ENCODE measurements at regions not wholly inside any gene's neighbourhood (a gene's known extent, or its start where the extent isn't known, plus 50 kb on each side); places are given as distances from the start of the nearest gene placed in this dataset.

DNA sequence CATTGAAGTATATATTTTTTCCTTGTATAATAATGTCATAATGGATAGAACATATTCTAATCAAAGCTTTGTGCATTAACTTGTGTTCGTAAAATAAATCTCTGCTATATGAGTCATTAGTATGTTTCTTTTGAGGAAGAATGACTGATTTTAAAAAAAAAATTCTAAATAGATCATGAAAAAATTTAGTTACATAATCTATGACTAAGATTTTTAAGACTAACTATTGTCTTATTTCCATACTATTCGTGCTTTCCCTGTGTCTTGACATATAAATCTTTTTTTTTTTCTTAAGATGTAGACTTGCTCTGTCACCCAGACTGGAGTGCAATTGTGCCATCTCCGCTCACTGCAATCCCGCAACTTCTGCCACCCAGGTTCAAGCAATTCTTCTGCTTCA, 226.1 kb downstream of the DSEL start:
- TF ChIP-seq CTCF (IDR thresholded peaks at IDR 0.05; ENCODE audit: low read depth, low read length, missing control alignments) = no peak
- no peak for DNase-seq (ENCODE audit: extremely low read depth, low read depth)

DNA sequence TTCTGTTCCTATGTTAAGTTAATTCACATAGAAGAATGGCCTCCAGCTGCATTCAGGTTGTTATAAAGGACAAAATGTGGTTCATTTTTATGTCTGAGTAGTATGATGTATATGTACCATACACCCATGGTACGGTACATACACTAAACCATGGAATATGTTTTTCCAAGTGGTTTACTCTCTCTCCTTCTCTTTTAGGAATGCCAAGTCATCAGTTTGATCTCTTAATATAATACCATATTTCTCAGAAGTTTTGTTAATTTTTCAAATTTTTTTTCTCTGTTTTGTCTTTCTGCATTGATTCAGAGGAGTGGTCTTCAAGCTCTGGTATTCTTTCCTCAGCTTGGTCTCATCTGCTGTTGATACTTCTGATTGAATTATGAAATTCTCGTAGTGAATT, 230.9 kb downstream of the DSEL start:
- H3K4me3 ChIP-seq (replicated peaks; ENCODE audit: low read depth, low read length) = no peak overlapping the region
- no peak for TF ChIP-seq CTCF (IDR thresholded peaks at IDR 0.05; ENCODE audit: low read depth, low read length, missing control alignments)
- no peak for DNase-seq (ENCODE audit: extremely low read depth, low read depth)

More for the DNA sequence above, 226.1 kb downstream of the DSEL start:
- H3K4me3 ChIP-seq (replicated peaks; ENCODE audit: low read depth, low read length) = no peak overlapping the region

DNA sequence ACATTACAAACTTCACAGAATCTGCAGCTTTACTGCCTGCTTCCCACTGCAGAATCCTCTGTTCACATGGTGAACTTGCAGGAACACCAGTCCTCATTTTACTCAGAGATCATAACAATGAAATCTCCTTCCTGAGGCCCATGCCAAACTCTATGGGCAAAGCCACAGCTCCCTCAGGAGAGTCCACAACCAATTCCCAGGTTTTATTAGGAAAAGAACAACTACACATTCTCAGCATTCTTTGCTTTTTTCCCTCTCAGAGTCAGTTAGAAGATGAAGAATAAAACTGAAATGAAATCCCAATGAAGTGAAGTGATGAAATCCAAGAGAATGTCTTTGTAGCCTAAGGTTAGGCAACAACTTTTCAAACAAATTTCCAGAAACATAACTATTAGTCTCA, 233.7 kb downstream of the DSEL start:
- H3K4me3 ChIP-seq (replicated peaks; ENCODE audit: low read depth, low read length) = no peak overlapping the region
- DNase-seq (ENCODE audit: extremely low read depth, low read depth) = no peak
- no peak for TF ChIP-seq CTCF (IDR thresholded peaks at IDR 0.05; ENCODE audit: low read depth, low read length, missing control alignments)

DNA sequence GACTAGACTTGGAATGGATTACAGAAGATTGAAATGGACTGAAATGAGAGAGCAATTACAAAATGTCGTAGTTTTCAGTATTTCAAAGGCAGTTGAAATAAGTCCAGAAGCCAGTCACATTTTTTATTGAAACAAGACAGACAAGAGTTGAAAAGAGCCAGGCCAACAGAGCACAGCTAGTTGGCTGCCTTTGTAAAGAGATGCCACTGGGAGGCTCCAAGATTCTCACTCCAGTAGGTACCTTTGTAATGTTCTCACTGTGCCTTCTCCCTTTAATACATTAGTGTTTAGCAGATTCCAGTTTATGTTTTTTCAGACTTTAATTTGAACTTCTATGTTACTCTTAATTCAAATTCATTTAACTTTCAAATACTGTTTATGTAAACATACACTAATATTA, 234.8 kb downstream of the DSEL start:
- DNase-seq (ENCODE audit: extremely low read depth, low read depth) = no peak
- no peak overlapping the region for H3K4me3 ChIP-seq (replicated peaks; ENCODE audit: low read depth, low read length)
- TF ChIP-seq CTCF (IDR thresholded peaks at IDR 0.05; ENCODE audit: low read depth, low read length, missing control alignments) = no peak

DNA sequence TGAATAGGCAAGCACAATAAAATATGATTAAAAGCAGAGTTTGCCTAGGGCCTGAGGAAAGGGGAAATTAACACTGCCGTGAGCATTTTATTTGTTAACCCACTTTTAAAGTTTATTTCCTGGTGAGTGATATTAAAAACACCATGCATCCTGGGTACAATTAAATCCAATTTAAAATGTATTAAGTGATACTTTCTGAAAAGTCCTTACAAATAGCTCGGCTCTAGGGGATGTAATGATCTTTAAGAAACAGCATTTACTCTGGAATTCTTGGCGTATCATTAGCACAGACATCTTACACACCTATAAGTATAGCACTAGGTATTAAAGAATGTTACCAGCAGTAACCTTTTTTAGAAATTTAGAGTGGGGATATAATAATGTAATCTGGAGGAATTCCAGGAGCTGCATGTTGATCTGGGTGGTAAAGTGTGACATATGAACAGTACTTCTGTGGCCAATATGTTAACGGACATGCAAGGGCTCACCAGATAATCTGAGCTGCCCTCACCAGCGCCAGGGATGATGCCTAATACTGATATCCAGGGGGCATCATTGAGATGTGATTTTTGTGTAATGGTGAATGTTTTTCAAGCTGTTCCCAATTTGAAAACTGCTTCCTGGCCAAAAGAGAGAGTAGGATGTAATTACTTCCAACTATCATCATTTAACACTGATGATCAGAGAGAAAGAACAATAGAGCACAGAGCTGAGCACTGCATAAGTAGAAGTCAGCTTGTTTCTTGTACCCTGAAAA, 235.9 kb downstream of the DSEL start:
- H3K4me3 ChIP-seq (replicated peaks; ENCODE audit: low read depth, low read length) = no peak overlapping the region
- DNase-seq (ENCODE audit: extremely low read depth, low read depth) = no peak
- no peak for TF ChIP-seq CTCF (IDR thresholded peaks at IDR 0.05; ENCODE audit: low read depth, low read length, missing control alignments)

DNA sequence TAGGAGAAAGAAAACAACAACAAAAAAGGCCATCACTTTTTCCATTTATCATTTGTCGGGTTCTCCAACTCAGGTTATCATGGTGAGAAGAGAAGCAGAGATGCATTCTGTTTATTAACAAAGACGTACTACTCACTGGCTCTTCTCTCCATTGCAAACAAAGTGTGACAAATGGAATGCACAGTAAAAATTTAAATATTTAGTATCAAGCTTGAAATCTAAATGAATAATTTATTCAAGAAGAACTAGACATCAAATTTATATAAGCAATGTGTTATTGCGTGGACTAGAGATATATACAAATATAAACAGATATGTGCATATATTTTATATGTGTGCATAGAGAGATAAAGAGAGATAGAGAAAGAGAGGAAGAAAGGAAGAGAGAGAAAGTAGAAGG, 236.5 kb downstream of the DSEL start:
- no peak for DNase-seq (ENCODE audit: extremely low read depth, low read depth)
- no peak for TF ChIP-seq CTCF (IDR thresholded peaks at IDR 0.05; ENCODE audit: low read depth, low read length, missing control alignments)
- H3K4me3 ChIP-seq (replicated peaks; ENCODE audit: low read depth, low read length) = no peak overlapping the region

DNA sequence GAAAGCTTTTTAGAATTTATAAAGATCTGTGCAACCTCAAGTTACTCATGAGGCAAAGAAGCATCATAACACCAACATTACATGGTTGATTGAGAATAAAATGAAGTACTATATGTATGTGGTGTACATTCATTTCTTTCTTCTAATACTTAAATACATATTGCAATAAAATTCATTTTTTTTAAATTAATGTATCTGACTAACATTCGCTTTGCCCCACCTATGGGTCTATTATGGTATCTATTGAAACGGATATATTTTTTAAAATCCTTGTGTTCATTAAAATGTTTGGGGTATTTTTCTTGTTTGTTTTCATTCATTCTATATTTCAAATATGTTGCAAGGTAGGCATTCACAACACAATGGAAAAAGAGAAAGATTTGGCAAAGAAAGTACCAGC, 237.5 kb downstream of the DSEL start:
- TF ChIP-seq CTCF (IDR thresholded peaks at IDR 0.05; ENCODE audit: low read depth, low read length, missing control alignments) = no peak
- DNase-seq (ENCODE audit: extremely low read depth, low read depth) = no peak

More for the DNA sequence above, 237.5 kb downstream of the DSEL start:
- H3K4me3 ChIP-seq (replicated peaks; ENCODE audit: low read depth, low read length) = no peak overlapping the region

All from HFF-Myc (cell line).